Cardiac muscle cell (in vitro differentiated cells and primary cell): ENCODE measurements at regions not wholly inside any gene's neighbourhood (a gene's known extent, or its start where the extent isn't known, plus 50 kb on each side); places are given as distances from the start of the nearest gene placed in this dataset.

Source experiments
- DNase-seq, 2 donors: peaks; one replicate each; pipeline versions ENCODE4 v3.0.0 to v3.0.0-alpha.2; 2010 to 2017; ENCODE audit warnings: low read depth in 1 of 2, low spot score in 1 of 2
- H3K27ac ChIP-seq: fragments of 200-600 bp; sonication (generic); 2 replicates; pipeline ENCODE4 v1.5.1; 2016
- H3K27me3 ChIP-seq: fragments of 200-600 bp; sonication (generic); 2 replicates; pipeline ENCODE4 v1.6.0; 2016; ENCODE audit warnings: control low read depth
- H3K36me3 ChIP-seq: fragments of 200-600 bp; sonication (generic); 2 replicates; pipeline ENCODE4 v1.5.1; 2016; ENCODE audit warnings: control low read depth
- H3K4me1 ChIP-seq: fragments of 200-600 bp; sonication (generic); 2 replicates; pipeline ENCODE4 v1.8.1; 2017; ENCODE audit warnings: low read depth, mild to moderate bottlenecking, mixed run types
- H3K4me3 ChIP-seq: fragments of 200-600 bp; sonication (generic); 2 replicates; pipeline ENCODE4 v1.5.1; 2016; ENCODE audit warnings: mild to moderate bottlenecking
- H3K9me3 ChIP-seq: fragments of 200-600 bp; sonication (generic); 2 replicates; pipeline ENCODE4 v1.5.1; 2017; ENCODE audit warnings: low read depth, mild to moderate bottlenecking, control low read depth
- TF ChIP-seq, protein P1 (sequence below): IDR thresholded peaks from 2 replicates; pipeline ENCODE4 v1.5.1; 2012; ENCODE audit warnings: low read depth, mild to moderate bottlenecking, low read length

DNA sequence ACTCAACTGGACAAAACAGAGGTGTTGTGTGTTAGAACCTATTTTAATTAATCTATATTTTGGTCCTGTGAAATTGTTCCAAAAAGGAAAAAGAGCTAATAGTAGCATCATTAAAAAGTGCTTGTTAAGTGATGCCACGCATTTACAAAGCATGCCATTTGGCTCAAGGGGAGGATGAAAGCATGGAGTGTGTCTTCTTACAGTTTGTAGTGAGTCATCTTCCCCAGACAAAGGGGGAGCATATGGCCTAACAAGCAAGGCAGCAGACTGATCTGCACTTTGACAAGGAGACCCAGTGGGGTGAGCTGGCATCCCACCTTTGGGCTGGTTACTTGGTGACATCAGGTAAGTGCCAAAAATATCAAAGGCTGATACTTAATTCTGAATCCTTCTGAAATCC is 297.0 kb downstream of the FGF9 start:
- no peaks in the 10 kb centered on the region for H3K4me1 ChIP-seq
- DNase-seq = no peak
- TF ChIP-seq, protein P1, sequence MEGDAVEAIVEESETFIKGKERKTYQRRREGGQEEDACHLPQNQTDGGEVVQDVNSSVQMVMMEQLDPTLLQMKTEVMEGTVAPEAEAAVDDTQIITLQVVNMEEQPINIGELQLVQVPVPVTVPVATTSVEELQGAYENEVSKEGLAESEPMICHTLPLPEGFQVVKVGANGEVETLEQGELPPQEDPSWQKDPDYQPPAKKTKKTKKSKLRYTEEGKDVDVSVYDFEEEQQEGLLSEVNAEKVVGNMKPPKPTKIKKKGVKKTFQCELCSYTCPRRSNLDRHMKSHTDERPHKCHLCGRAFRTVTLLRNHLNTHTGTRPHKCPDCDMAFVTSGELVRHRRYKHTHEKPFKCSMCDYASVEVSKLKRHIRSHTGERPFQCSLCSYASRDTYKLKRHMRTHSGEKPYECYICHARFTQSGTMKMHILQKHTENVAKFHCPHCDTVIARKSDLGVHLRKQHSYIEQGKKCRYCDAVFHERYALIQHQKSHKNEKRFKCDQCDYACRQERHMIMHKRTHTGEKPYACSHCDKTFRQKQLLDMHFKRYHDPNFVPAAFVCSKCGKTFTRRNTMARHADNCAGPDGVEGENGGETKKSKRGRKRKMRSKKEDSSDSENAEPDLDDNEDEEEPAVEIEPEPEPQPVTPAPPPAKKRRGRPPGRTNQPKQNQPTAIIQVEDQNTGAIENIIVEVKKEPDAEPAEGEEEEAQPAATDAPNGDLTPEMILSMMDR = no peak
- H3K36me3 ChIP-seq = no peaks in the 10 kb centered on the region
- H3K9me3 ChIP-seq = no peaks in the 10 kb centered on the region
- H3K27me3 ChIP-seq = no peaks in the 10 kb centered on the region
- H3K4me3 ChIP-seq = no peak overlapping the region
- no peak overlapping the region for H3K27ac ChIP-seq

DNA sequence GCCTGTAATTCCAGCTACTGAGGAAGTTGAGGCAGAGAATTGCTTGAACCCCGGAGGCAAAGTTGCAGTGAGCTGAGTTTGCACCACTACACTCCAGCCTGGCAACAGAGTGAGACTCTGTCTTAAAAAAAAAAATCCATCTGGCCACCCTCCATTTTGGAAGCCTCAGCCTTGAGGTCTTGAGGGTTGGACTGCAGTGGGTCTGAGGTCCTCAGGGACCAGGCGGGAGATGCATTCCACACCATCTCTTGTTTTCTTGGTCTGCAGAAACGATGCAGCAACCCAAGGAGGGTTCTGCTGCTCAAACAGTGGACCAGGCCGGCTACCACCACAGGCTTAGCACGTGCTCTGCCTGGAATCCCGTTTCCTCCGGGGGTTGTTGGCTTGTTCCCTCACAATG is 299.3 kb downstream of the FGF9 start:
- DNase-seq = no peak
- no peak overlapping the region for H3K27ac ChIP-seq
- H3K9me3 ChIP-seq = no peaks in the 10 kb centered on the region

DNA sequence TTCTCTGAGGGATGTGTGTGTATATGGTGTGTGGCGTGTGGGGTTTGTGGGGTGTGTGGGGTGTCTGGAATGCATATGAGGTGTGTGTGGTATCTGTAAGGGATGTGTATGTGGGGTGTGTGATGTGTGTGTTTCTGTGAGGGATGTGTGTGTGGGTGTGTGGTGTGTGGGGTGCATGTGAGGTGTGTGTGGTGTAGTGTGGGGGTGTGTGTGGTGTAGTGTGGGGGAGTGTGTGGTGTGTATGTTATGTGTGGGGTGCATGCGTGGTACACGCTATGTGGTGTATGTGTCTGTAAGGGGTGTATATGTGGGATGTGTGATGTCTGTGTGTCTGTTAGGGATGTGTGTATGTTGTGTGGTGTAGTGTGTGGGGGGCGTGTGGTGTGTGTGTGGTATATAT is 300.0 kb downstream of the FGF9 start:
- Histone ChIP-seq H3K36me3 (no peaks in the 10 kb centered on the region), H3K9me3 (no peaks in the 10 kb centered on the region), H3K27me3 (no peaks in the 10 kb centered on the region), H3K4me1 (no peaks in the 10 kb centered on the region), H3K27ac (no peak overlapping the region), H3K4me3 (no peak overlapping the region)
- TF ChIP-seq, protein P1 = no peak
- no peak for DNase-seq

More for the DNA sequence above, 299.3 kb downstream of the FGF9 start:
- Histone ChIP-seq H3K4me1 (no peaks in the 10 kb centered on the region), H3K4me3 (no peak overlapping the region), H3K27me3 (no peaks in the 10 kb centered on the region), H3K36me3 (no peaks in the 10 kb centered on the region)
- TF ChIP-seq, protein P1 = no peak

DNA sequence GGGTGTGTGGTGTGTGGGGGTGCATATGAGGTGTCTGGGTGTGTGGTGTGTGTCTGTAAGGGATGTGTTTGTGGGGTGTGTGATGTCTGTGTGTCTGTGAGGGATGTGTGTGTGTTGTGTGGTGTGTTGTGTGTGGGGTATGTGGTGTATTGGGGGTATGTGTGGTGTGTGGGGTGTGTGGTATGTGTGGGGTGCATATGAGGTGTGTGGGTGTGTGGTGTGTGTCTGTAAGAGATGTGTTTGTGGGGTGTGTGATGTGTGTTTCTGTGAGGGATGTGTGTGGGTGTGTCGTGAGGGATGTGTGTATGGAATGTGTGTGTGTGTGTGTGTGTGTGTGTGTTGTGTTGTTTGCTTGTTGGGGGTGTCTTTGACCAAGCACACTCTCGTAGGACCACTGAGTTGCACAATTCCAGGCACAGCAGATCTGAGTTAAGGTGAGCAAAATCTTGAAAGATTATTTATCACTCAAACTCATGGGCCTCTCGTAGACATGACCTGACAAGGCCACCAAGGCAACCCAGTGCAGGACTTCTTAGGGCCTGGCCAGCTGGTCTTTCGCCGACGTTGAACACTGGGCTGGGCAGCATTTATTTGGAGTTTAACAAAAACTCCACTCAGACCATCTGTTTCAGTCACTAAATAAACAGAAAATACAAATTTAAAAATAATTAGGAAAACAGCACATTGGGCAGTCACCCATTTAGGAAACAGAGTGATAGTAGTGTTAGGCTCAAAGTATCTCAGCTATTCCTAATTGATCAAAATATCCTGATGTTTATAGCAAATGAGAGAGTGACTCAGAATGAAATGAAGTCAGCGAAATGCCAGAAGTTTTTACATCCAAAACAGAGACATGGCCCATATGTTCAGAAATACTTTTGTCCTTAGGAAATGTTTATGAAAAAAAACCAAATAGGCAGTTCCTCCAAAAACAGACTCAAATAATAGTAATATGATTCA is 301.1 kb downstream of the FGF9 start:
- Histone ChIP-seq H3K4me1 (no peaks in the 10 kb centered on the region), H3K27ac (no peak overlapping the region), H3K36me3 (no peaks in the 10 kb centered on the region), H3K27me3 (no peaks in the 10 kb centered on the region), H3K9me3 (no peaks in the 10 kb centered on the region), H3K4me3 (no peak overlapping the region)
- TF ChIP-seq, protein P1 = no peak
- peak in 1 of 2 donors; percentile 3 for DNase-seq

DNA sequence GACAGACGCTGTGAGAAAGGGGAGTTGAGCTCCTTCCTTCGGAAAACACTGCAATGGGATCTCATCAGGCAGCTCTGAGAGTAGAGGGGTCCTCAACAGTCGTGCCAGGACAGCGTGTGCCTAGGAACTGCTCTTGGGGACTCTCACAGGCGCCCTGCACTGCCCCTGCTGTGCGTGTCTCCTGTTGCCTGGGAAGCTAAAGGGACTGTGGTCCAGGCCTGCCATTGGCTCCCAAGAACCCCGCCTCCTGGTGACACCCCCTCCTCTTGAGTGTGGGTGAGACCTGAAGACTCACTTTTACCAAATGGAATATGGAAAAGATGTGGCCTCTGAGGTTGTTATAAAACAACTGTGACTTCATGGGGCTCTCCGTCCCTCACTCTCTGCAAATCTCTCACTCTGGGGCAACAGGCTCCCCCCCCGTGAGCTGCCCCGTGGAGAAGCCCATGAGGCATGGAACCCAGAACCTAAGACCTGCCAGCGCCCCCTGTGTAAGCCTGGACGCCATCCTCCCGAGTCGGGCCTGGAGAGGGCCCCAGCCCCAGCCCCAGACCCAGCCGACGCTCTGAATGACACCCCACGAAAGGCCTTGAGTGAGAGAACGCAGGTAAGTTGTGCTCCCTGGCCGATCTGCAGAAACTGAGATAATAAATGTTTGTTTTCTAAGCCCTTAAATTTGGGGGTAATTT is 302.7 kb downstream of the FGF9 start:
- Histone ChIP-seq H3K4me3 (no peak overlapping the region), H3K27ac (no peak overlapping the region), H3K27me3 (no peaks in the 10 kb centered on the region), H3K4me1 (no peaks in the 10 kb centered on the region), H3K9me3 (no peaks in the 10 kb centered on the region), H3K36me3 (no peaks in the 10 kb centered on the region)
- DNase-seq = no peak
- TF ChIP-seq, protein P1 = no peak
